Left ventricle myocardium inferior (tissue), 1 donor: ENCODE measurements at regions not wholly inside any gene's neighbourhood (a gene's known extent, or its start where the extent isn't known, plus 50 kb on each side); places are given as distances from the start of the nearest gene placed in this dataset.

ENCODE experiments used
- DNase-seq: peaks from one replicate; pipeline ENCODE4 v3.0.0-alpha.2; 2020
- H3K27ac ChIP-seq: fragments of 200-600 bp; replicated peaks from 2 replicates; pipeline ENCODE4 v1.8.0; 2021
- H3K27me3 ChIP-seq: fragments of 200-600 bp; 2 replicates; pipeline ENCODE4 v1.8.0; 2021; ENCODE audit warnings: low read depth
- H3K36me3 ChIP-seq: fragments of 200-600 bp; 2 replicates; pipeline ENCODE4 v1.8.0; 2021
- H3K4me1 ChIP-seq: fragments of 200-600 bp; 2 replicates; pipeline ENCODE4 v1.8.0; 2021
- H3K4me3 ChIP-seq: fragments of 200-600 bp; 2 replicates; pipeline ENCODE4 v1.8.0; 2021; ENCODE audit warnings: mild to moderate bottlenecking, moderate library complexity
- H3K9me3 ChIP-seq: fragments of 200-600 bp; replicated peaks from 2 replicates; pipeline ENCODE4 v1.8.0; 2021
- intact Hi-C: fragments of 100-400 bp; cut with micrococcal nuclease; formaldehyde crosslinking; loops from one replicate; pipeline ENCODE4 v1.11.0; 2022
- TF ChIP-seq, protein P1 (sequence below): fragments of 200-600 bp; IDR thresholded peaks from 2 replicates; pipeline ENCODE4 v1.8.0; 2021; ENCODE audit warnings: antibody characterized with exemption, mild to moderate bottlenecking, borderline replicate concordance
- donor health status: DM: no; HTN: yes; CAD: no; lungs with severe emphysema.

DNA sequence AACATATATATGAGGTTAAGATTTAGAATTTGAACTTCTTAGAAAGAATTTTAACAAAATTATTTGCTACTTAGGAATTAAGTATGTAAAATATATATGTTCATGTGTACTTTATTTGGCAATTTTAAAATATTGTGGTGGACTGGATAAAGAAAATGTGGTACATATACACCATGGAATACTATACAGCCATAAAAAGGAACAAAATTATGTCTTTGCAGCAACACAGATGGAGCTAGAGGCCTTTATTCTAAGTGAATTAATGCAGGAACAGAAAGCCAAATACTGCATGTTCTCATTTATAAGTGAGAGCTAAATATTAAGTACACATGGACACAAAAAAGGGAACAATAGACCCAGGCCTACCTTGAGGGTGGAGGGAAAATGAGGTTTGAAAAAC, 72.2 kb upstream of the FMN2 start:
- DNase-seq = no peak
- peaks cover 11% of the 10 kb centered on the region for H3K27me3 ChIP-seq
- no peaks in the 10 kb centered on the region for H3K4me1 ChIP-seq
- H3K4me3 ChIP-seq = no peak overlapping the region
- intact Hi-C loops = no loop called here
- TF ChIP-seq, protein P1, sequence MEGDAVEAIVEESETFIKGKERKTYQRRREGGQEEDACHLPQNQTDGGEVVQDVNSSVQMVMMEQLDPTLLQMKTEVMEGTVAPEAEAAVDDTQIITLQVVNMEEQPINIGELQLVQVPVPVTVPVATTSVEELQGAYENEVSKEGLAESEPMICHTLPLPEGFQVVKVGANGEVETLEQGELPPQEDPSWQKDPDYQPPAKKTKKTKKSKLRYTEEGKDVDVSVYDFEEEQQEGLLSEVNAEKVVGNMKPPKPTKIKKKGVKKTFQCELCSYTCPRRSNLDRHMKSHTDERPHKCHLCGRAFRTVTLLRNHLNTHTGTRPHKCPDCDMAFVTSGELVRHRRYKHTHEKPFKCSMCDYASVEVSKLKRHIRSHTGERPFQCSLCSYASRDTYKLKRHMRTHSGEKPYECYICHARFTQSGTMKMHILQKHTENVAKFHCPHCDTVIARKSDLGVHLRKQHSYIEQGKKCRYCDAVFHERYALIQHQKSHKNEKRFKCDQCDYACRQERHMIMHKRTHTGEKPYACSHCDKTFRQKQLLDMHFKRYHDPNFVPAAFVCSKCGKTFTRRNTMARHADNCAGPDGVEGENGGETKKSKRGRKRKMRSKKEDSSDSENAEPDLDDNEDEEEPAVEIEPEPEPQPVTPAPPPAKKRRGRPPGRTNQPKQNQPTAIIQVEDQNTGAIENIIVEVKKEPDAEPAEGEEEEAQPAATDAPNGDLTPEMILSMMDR = no peak
- H3K36me3 ChIP-seq = no peaks in the 10 kb centered on the region
- no peak overlapping the region for H3K27ac ChIP-seq
- H3K9me3 ChIP-seq = peaks cover 32% of the 10 kb centered on the region

DNA sequence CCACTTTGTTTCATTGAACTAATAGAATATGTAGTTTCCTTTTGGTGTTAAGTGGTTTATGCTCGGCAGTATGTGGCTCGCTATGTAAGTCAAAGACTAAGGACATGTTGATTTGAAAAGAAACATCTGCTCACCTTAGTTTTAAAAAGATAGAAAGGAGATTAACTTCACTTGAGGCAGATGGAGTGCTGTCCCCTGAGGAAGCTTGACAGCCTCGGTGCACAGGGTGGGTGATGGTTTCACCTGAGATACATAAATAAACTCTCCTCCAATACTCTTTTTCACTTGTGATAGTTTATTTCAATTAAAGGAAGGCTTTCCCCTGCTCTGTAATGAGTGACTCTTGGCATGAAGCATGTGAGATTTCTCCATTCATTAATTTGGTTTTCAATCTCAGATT, 70.8 kb upstream of the FMN2 start:
- Histone ChIP-seq H3K27me3 (peaks cover 11% of the 10 kb centered on the region), H3K9me3 (peaks cover 32% of the 10 kb centered on the region), H3K36me3 (no peaks in the 10 kb centered on the region), H3K4me1 (no peaks in the 10 kb centered on the region), H3K27ac (no peak overlapping the region), H3K4me3 (no peak overlapping the region)
- TF ChIP-seq, protein P1 = no peak
- DNase-seq = no peak
- intact Hi-C loops = no loop called here

DNA sequence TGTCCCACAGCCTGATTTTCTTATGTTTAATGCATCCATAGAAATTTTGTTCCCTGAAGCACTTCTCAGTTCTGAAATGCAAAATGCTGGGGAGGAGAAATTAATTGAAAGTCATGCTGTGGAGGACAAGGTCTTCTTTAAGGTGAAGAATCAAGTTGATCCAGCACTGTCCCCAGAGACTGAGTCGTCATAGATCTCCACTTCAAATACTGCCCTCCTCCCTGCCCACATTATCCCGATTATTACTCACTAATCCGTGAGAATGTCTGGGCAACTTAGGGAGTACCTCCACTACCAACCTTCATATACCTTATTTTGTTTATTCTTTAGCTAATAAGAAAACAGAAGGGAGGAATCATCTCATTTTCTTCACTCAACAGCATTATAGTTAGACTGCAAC, 70.0 kb upstream of the FMN2 start:
- H3K27ac ChIP-seq = no peak overlapping the region
- TF ChIP-seq, protein P1 = no peak
- intact Hi-C loops = no loop called here
- H3K9me3 ChIP-seq = peaks cover 32% of the 10 kb centered on the region
- H3K36me3 ChIP-seq = no peaks in the 10 kb centered on the region
- no peak for DNase-seq
- H3K4me3 ChIP-seq = no peak overlapping the region
- H3K27me3 ChIP-seq = peaks cover 11% of the 10 kb centered on the region
- no peaks in the 10 kb centered on the region for H3K4me1 ChIP-seq

DNA sequence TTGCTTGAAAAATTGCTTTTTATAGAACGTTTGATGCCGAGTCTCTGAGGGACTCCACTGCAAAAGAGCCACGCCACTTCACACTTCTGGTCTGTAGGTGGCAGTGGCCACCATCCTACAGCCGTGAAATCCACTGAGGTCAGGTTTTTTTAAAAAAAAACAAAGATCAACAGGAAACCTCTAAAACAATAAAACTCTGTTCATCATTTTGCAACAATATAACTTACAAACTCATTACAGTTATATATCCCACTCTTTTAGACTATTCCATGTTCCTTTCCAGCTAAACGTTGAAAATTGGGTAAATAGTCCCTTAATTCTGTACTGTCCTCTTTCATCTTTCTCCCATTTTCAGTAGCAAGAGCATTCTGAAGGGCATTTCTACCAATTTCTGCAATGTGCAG, 64.6 kb upstream of the FMN2 start:
- H3K36me3 ChIP-seq = no peaks in the 10 kb centered on the region
- DNase-seq = no peak
- H3K27ac ChIP-seq = no peak overlapping the region
- no peak overlapping the region for H3K4me3 ChIP-seq
- TF ChIP-seq, protein P1 = peak; percentile 87
- peaks cover 6% of the 10 kb centered on the region for H3K27me3 ChIP-seq
- intact Hi-C loops = loop anchor here (5.0 kb wide), 1 partner anchor 125 kb away; no protein-coding TSS in a partner anchor
- H3K9me3 ChIP-seq = no peaks in the 10 kb centered on the region
- H3K4me1 ChIP-seq = no peaks in the 10 kb centered on the region

DNA sequence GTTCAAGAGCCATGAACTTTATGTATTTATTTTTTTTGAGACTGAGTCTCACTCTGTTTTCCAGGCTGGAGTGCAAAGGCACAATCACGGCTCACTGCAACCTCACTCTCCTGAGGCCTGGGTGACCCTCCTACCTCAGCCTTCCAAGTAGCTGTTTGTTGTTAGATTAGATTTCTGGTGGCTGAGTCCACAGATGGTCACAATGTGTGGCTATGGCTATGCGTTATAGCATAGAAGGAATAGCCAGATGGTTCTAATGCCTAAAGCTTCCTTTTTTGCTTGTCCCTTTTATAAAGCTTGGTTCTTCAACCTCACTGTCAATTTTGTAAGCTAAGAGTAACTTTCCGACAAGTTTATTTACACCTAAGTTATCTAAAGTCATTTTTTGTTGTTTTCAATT, 62.3 kb upstream of the FMN2 start:
- no peaks in the 10 kb centered on the region for H3K36me3 ChIP-seq
- intact Hi-C loops = loop anchor here (5.0 kb wide), 1 partner anchor 123 kb away; no protein-coding TSS in a partner anchor
- TF ChIP-seq, protein P1 = no peak
- no peak for DNase-seq
- no peak overlapping the region for H3K4me3 ChIP-seq
- no peaks in the 10 kb centered on the region for H3K9me3 ChIP-seq
- no peaks in the 10 kb centered on the region for H3K27me3 ChIP-seq
- no peak overlapping the region for H3K27ac ChIP-seq
- H3K4me1 ChIP-seq = no peaks in the 10 kb centered on the region

DNA sequence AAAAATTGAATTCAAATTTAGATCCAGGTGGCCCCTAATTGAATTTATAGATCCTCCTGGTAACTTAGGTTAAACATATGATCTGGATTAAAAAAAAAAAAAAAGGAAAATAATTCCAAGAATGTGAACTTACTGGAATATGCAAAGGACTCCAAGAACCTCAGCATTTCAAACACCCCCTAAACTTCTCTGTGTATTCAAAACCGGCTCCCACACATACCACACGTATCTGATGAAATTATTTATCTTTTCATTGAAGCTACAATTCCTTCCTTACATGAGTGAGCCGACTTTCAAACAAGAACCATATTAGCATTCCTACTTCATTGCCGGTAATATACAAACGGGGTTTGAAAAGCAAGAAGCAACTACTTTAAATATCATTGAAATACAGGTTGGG, 61.4 kb upstream of the FMN2 start:
- DNase-seq = no peak
- Histone ChIP-seq H3K4me3 (no peak overlapping the region), H3K4me1 (no peaks in the 10 kb centered on the region), H3K36me3 (no peaks in the 10 kb centered on the region), H3K27me3 (no peaks in the 10 kb centered on the region), H3K27ac (no peak overlapping the region), H3K9me3 (no peaks in the 10 kb centered on the region)
- TF ChIP-seq, protein P1 = no peak
- intact Hi-C loops = no loop called here
